IPS DF 6.9 (cell line): ENCODE measurements at regions not wholly inside any gene's neighbourhood (a gene's known extent, or its start where the extent isn't known, plus 50 kb on each side); places are given as distances from the start of the nearest gene placed in this dataset.

Source experiments
- DNase-seq: peaks from one replicate; pipeline ENCODE4 v3.0.0-alpha.2; 2013; ENCODE audit warnings: low read depth, low spot score
- H3K27ac ChIP-seq: one replicate; pipeline ENCODE4 v1.5.1; 2013; ENCODE audit warnings: low read length, control low read depth
- H3K27me3 ChIP-seq: 2 replicates; pipeline ENCODE4 v1.6.1; 2013; ENCODE audit warnings: mild to moderate bottlenecking, low read length; ENCODE audit not compliant: control insufficient read depth, insufficient read depth
- H3K36me3 ChIP-seq: 2 replicates; pipeline ENCODE4 v1.6.1; 2013; ENCODE audit warnings: low read length; ENCODE audit not compliant: control insufficient read depth, insufficient read depth
- H3K4me1 ChIP-seq: 2 replicates; pipeline ENCODE4 v1.6.1; 2013; ENCODE audit warnings: low read length; ENCODE audit not compliant: control insufficient read depth, insufficient read depth
- H3K4me3 ChIP-seq: 2 replicates; pipeline ENCODE4 v1.5.1; 2013; ENCODE audit warnings: mild to moderate bottlenecking, low read length
- H3K9me3 ChIP-seq: 2 replicates; pipeline ENCODE4 v1.6.1; 2013; ENCODE audit warnings: low read length, inconsistent platforms; ENCODE audit not compliant: control insufficient read depth, insufficient read depth
- WGBS: extraction: QIAGEN DNeasy Blood & Tissue Kit; methylation state at CpG from one replicate; pipeline ENCODE4 v1.1.7; 2013; ENCODE audit warnings: mixed read lengths, missing lambda C conversion rate; ENCODE audit not compliant: insufficient read length, insufficient coverage; 5-methylcytosine and 5-hydroxymethylcytosine counted together

DNA sequence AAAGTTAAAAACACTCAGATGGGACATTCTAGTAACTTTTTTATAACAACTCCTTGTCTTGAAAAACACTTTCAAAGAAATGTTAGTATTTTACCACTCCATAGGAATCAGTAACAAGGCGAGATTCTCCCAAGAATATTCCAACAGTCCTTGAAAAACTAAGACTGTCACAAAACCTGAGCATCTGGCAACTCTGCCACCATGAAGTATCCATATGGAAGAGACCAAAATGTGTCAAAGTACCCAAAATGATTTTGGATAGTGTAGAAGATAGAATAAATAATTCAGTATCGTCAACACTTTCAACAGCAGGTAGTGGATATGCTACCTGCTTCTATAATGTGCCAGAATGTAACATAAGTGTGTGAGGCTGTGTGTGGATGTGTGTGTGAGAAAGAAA is 361.8 kb downstream of the ZEB2 start:
- WGBS = no CpG with 5 or more reads among the region's 2 CpGs
- Histone ChIP-seq H3K27ac (no peak overlapping the region), H3K9me3 (no peaks in the 10 kb centered on the region), H3K4me1 (peaks cover 1% of the 10 kb centered on the region; the same call in 1 of the 2 replicates), H3K36me3 (no peaks in the 10 kb centered on the region), H3K27me3 (no peaks in the 10 kb centered on the region), H3K4me3 (no peak overlapping the region)
- no peak for DNase-seq

DNA sequence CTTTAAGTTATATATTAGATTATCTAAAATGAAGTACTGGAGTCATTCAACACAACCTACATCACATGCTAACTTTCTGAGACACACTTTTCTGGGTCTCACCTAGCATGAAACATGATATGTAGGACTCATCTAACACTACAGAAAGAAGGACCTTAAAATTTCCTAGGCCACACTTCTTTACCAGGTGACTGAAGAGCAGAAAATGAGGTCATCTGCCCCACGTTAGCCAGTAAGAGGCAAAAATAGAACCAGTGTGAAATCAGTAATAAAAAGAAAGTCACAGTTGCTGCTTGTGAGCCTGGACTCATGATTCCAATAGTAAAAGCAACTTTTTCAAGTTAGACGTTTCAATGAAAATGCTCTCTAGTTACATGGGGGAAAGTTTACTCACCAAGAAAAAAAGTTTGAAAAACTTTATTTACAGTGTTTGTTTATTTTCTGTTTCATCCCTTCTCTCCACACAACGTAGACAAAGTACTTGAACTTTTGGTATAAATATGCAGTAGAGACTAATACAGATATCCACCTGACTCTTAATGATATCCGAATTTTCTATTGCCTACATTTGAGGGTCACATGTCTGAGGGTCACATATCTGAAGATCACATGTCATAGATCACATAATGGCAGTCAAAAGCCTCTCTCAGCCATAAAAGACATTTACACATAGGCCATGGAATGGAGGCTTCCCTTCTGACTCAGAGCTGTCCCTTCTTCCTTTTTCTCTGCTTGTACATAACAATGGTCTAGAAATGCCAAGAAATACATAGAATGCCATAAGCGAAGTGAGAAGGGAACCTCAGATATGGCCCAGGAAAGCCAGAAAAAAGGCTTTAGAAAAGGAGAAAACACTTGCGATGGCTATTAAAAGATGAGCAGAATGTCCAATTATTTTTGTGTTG is 362.9 kb downstream of the ZEB2 start:
- DNase-seq = no peak
- Histone ChIP-seq H3K36me3 (no peaks in the 10 kb centered on the region), H3K4me3 (no peak overlapping the region), H3K27me3 (no peaks in the 10 kb centered on the region), H3K27ac (no peak overlapping the region), H3K4me1 (peaks cover 1% of the 10 kb centered on the region; the same call in 1 of the 2 replicates), H3K9me3 (no peaks in the 10 kb centered on the region)
- WGBS = no CpG with 5 or more reads among the region's 6 CpGs

- H3K4me3 ChIP-seq = no peak overlapping the region
- no peaks in the 10 kb centered on the region for H3K36me3 ChIP-seq
- no peak overlapping the region for H3K27ac ChIP-seq
- no peak for DNase-seq
- H3K4me1 ChIP-seq = peaks cover 1% of the 10 kb centered on the region; the same call in 1 of the 2 replicates
- no peaks in the 10 kb centered on the region for H3K27me3 ChIP-seq
- no CpG with 5 or more reads among the region's 2 CpGs for WGBS
- no peaks in the 10 kb centered on the region for H3K9me3 ChIP-seq
Measured at GRCh38 chr2:144154205-144154604, 365.7 kb downstream of the ZEB2 start.

GRCh38 chr2:144152817-144153271 is 367.1 kb downstream of the ZEB2 start:
- Histone ChIP-seq H3K4me3 (no peak overlapping the region), H3K27me3 (no peaks in the 10 kb centered on the region), H3K27ac (no peak overlapping the region), H3K9me3 (no peaks in the 10 kb centered on the region), H3K36me3 (no peaks in the 10 kb centered on the region), H3K4me1 (peaks cover 1% of the 10 kb centered on the region; the same call in 1 of the 2 replicates)
- no CpG with 5 or more reads among the region's 5 CpGs for WGBS
- DNase-seq = no peak

DNA sequence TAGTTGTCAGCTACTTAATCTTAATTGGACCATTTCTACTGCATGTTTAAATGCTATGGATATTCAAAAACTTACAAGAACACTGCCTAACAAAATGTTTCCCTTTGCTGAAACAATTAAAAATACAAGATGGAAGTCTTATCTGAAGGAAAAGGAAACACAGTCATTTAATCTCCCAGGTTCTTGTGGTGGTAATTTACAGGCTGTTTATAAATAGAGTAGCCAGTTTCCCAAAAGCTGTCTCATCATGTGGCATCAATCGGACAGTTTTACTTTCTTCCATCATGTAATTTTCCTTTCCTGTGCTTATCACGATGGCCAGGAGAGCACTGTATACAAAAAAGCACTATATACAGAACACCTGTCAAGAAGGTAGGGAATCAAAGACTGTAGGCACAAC is 368.1 kb downstream of the ZEB2 start:
- H3K36me3 ChIP-seq = no peaks in the 10 kb centered on the region
- no peak overlapping the region for H3K27ac ChIP-seq
- no peak overlapping the region for H3K4me3 ChIP-seq
- WGBS = no CpG with 5 or more reads among the region's 2 CpGs
- no peaks in the 10 kb centered on the region for H3K4me1 ChIP-seq
- H3K27me3 ChIP-seq = no peaks in the 10 kb centered on the region
- no peak for DNase-seq
- no peaks in the 10 kb centered on the region for H3K9me3 ChIP-seq

- no peak overlapping the region for H3K4me3 ChIP-seq
- H3K36me3 ChIP-seq = no peaks in the 10 kb centered on the region
- no CpG with 5 or more reads among the region's 1 CpG for WGBS
Measured at GRCh38 chr2:144151405-144151804, 368.5 kb downstream of the ZEB2 start.

DNA sequence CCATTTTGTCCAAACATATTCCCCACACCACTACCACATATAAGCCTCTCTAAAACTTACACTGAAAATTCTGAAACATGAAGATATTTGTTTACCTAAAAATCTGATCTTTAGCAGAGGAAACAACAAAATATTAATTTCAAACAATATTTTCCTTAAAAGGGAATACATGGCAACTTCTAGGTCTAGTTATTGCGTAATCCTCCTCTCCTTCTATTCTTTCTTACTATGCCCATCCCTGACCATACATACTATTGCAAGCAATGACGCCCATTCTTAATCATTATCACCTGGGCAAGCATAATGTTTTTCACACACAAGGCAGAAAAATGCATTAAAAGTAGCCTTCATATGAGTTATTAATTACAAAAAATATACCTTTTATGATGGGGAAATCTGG is 372.6 kb downstream of the ZEB2 start:
- Histone ChIP-seq H3K9me3 (no peaks in the 10 kb centered on the region), H3K36me3 (no peaks in the 10 kb centered on the region), H3K4me3 (no peak overlapping the region), H3K4me1 (no peaks in the 10 kb centered on the region), H3K27me3 (no peaks in the 10 kb centered on the region), H3K27ac (no peak overlapping the region)
- whole genome bisulfite sequencing = no CpG with 5 or more reads among the region's 2 CpGs
- DNase-seq = no peak

More at GRCh38 chr2:144151405-144151804, 368.5 kb downstream of the ZEB2 start:
- Histone ChIP-seq H3K9me3 (no peaks in the 10 kb centered on the region), H3K4me1 (no peaks in the 10 kb centered on the region), H3K27me3 (no peaks in the 10 kb centered on the region), H3K27ac (no peak overlapping the region)
- DNase-seq = no peak

DNA sequence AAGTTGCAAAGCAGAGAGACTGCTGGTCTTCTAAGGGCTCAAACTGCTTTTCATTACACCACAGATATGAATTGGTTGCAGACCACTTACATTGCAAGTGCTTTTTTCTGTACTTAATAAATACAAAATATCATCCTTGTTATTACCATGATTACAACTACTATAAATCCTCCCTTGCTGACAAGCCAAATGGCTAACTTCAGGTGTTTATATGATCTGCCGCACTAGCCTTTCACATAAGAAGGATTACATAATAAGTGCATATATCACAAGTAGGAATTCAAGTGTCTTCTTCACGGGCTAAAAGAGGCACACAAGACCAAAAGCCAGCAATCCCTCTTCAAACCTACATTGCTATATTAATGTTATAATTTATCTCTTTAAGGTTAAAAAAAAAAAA is 373.0 kb downstream of the ZEB2 start:
- H3K27me3 ChIP-seq = no peaks in the 10 kb centered on the region
- no peak overlapping the region for H3K4me3 ChIP-seq
- no CpG with 5 or more reads among the region's 2 CpGs for WGBS
- no peaks in the 10 kb centered on the region for H3K4me1 ChIP-seq
- DNase-seq = no peak
- no peaks in the 10 kb centered on the region for H3K9me3 ChIP-seq
- no peaks in the 10 kb centered on the region for H3K36me3 ChIP-seq
- H3K27ac ChIP-seq = no peak overlapping the region

GRCh38 chr2:144146076-144146475 is 373.8 kb downstream of the ZEB2 start:
- DNase-seq = no peak
- Histone ChIP-seq H3K4me3 (no peak overlapping the region), H3K27ac (no peak overlapping the region), H3K9me3 (no peaks in the 10 kb centered on the region), H3K4me1 (no peaks in the 10 kb centered on the region), H3K27me3 (no peaks in the 10 kb centered on the region), H3K36me3 (no peaks in the 10 kb centered on the region)
- WGBS = no CpG with 5 or more reads among the region's 1 CpG

DNA sequence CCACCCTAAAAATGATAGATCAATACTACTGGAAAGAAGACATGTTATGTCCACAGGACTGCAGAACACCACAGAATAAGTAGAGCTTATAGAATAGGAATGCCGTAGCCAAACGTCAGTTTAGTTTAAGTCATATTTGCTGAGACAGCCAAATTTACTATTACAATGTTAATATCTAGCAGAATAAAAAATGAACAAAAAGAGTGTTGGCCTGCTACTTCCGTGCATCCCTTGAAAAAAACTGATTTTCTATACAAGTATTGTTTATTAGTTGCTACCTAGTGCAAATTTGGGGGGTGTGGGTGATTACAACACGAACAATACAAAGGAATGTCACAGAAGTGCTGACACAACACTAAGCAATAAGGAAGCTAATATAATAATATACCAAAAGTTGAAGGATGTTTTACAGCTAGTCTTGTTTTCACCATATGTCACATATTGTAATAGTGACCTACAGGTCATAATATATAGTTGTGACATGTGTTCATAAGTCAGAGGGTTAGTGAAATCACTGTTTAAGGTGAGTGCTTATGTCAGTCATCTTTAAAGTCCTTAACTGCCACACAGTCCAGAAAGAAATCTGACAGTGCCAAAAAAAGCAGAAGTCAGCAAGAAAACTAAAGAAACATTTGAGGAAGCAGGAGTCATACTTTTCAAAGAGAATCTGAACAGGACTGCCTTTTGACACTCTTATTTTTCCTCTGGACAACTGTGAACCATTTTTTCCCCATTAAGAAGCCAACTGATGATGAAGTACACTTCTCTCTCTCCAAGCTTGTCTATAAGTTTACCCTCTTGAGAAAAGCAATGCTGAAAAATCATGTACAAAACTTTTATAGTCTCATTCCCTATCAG is 376.4 kb downstream of the ZEB2 start:
- no peak for DNase-seq
- no peaks in the 10 kb centered on the region for H3K9me3 ChIP-seq
- H3K4me3 ChIP-seq = no peak overlapping the region
- no peaks in the 10 kb centered on the region for H3K27me3 ChIP-seq
- H3K27ac ChIP-seq = no peak overlapping the region
- no peaks in the 10 kb centered on the region for H3K4me1 ChIP-seq
- WGBS = no CpG with 5 or more reads among the region's 4 CpGs
- H3K36me3 ChIP-seq = no peaks in the 10 kb centered on the region
